IMR-90 (cell line): ENCODE measurements at regions not wholly inside any gene's neighbourhood (a gene's known extent, or its start where the extent isn't known, plus 50 kb on each side); places are given as distances from the start of the nearest gene placed in this dataset.

Experiments
- ATAC-seq: fragments of 200-7000 bp; cut with Tn5 transposase; 2 replicates; pipeline ENCODE4 v1.9.1; 2020; ENCODE audit warnings: low read depth, mild to moderate bottlenecking, moderate library complexity
- BruUV-seq: library from RNA; stranded (reverse); fragments of 400-500 nt; replicated peaks from 2 replicates; lab custom pipeline; 2021; lab: Mats Ljungman, UMichigan
- CTCF ChIA-PET: fragments of 300-600 bp; formaldehyde crosslinking; extraction: SDS; loops from one replicate; lab custom pipeline; 2021; ENCODE audit warnings: antibody characterized with exemption; lab: Yijun Ruan, JAX
- POLR2A ChIA-PET: fragments of 300-600 bp; sonication (Branson Sonifier 250); formaldehyde crosslinking; loops from one replicate; lab custom pipeline; 2022; ENCODE audit warnings: antibody characterized with exemption; ENCODE audit not compliant: unreplicated experiment; lab: Charles Lee
- DNase-seq: peaks from one replicate; pipeline ENCODE4 v3.0.0; 2013
- H2AFZ ChIP-seq: replicated peaks from 2 replicates; pipeline ENCODE3; 2013; ENCODE audit warnings: low read length, mild to moderate bottlenecking; ENCODE audit not compliant: poor library complexity
- H2AK5ac ChIP-seq: 2 replicates; pipeline ENCODE4 v1.6.1; 2013; ENCODE audit warnings: low read depth, low read length, inconsistent platforms
- H2AK9ac ChIP-seq: replicated peaks from 2 replicates; pipeline ENCODE3; 2013; ENCODE audit warnings: mild to moderate bottlenecking, low read depth, low read length, moderate library complexity; ENCODE audit not compliant: poor library complexity
- H2BK120ac ChIP-seq: 2 replicates; pipeline ENCODE4 v1.6.1; 2013; ENCODE audit warnings: low read depth, low read length, inconsistent platforms
- H2BK15ac ChIP-seq: 3 replicates; pipeline ENCODE4 v1.6.1; 2013; ENCODE audit warnings: low read depth, low read length, inconsistent platforms
- H2BK20ac ChIP-seq: 2 replicates; pipeline ENCODE4 v1.6.1; 2013; ENCODE audit warnings: low read depth, mild to moderate bottlenecking, inconsistent platforms, low read length, moderate library complexity
- H2BK5ac ChIP-seq: 2 replicates; pipeline ENCODE4 v1.6.1; 2013; ENCODE audit warnings: mild to moderate bottlenecking, low read depth, low read length, inconsistent platforms; ENCODE audit not compliant: poor library complexity, severe bottlenecking
- H3K14ac ChIP-seq: replicated peaks from 2 replicates; pipeline ENCODE4 v1.6.1; 2013; ENCODE audit warnings: low read depth, low read length, inconsistent platforms
- H3K18ac ChIP-seq: 2 replicates; pipeline ENCODE4 v1.6.1; 2013; ENCODE audit warnings: low read depth, low read length, control low read depth
- H3K23ac ChIP-seq: 2 replicates; pipeline ENCODE4 v1.6.1; 2013; ENCODE audit warnings: low read depth, low read length, inconsistent platforms
- H3K27ac ChIP-seq: 2 replicates; pipeline ENCODE4 v1.5.1; 2013; ENCODE audit warnings: mild to moderate bottlenecking, control low read depth, low read length; ENCODE audit not compliant: insufficient read depth
- H3K27me3 ChIP-seq: 2 replicates; pipeline ENCODE4 v1.6.1; 2013; ENCODE audit warnings: low read length; ENCODE audit not compliant: control insufficient read depth, insufficient read depth
- H3K36me3 ChIP-seq: 2 replicates; pipeline ENCODE4 v1.6.1; 2013; ENCODE audit warnings: low read length, mixed read lengths; ENCODE audit not compliant: control insufficient read depth, insufficient read depth
- H3K4ac ChIP-seq: 2 replicates; pipeline ENCODE4 v1.6.1; 2013; ENCODE audit warnings: low read depth, low read length, inconsistent platforms
- H3K4me1 ChIP-seq: 2 replicates; pipeline ENCODE4 v1.6.1; 2013; ENCODE audit warnings: low read length, mixed read lengths; ENCODE audit not compliant: control insufficient read depth, insufficient read depth
- H3K4me2 ChIP-seq: 2 replicates; pipeline ENCODE4 v1.6.1; 2013; ENCODE audit warnings: low read depth, mild to moderate bottlenecking, control low read depth, low read length, moderate library complexity
- H3K4me3 ChIP-seq: 2 replicates; pipeline ENCODE4 v1.5.1; 2013; ENCODE audit warnings: low read depth, mild to moderate bottlenecking, control low read depth, low read length, moderate library complexity; ENCODE audit not compliant: insufficient read depth
- H3K56ac ChIP-seq: 2 replicates; pipeline ENCODE4 v1.6.1; 2013; ENCODE audit warnings: low read length, inconsistent platforms; ENCODE audit not compliant: insufficient read depth; ENCODE audit errors: extremely low read depth
- H3K79me1 ChIP-seq, 2 experiments: 2 replicates each; pipeline ENCODE4 v1.6.1; 2013; ENCODE audit warnings: low read length in 2 of 2, inconsistent platforms in 1 of 2, low read depth in 1 of 2
- H3K9ac ChIP-seq: 2 replicates; pipeline ENCODE4 v1.6.1; 2013; ENCODE audit warnings: low read depth, low read length, control low read depth
- H3K9me1 ChIP-seq: 2 replicates; pipeline ENCODE4 v1.6.1; 2013; ENCODE audit warnings: low read length, inconsistent platforms; ENCODE audit not compliant: insufficient read depth
- H3K9me3 ChIP-seq: 2 replicates; pipeline ENCODE4 v1.6.1; 2013; ENCODE audit warnings: low read length; ENCODE audit not compliant: control insufficient read depth, insufficient read depth
- H4K20me1 ChIP-seq: 2 replicates; pipeline ENCODE4 v1.6.1; 2013; ENCODE audit warnings: low read length, inconsistent platforms; ENCODE audit not compliant: insufficient read depth
- H4K5ac ChIP-seq: 2 replicates; pipeline ENCODE4 v1.6.1; 2013; ENCODE audit warnings: mild to moderate bottlenecking, low read depth, low read length, control low read depth
- H4K8ac ChIP-seq, 2 experiments: 2 replicates each; pipeline ENCODE4 v1.6.1; 2013; ENCODE audit warnings: low read depth in 2 of 2, low read length in 2 of 2, control low read depth in 1 of 2, inconsistent platforms in 1 of 2
- H4K91ac ChIP-seq: 2 replicates; pipeline ENCODE4 v1.6.1; 2013; ENCODE audit warnings: low read depth, low read length, inconsistent platforms; ENCODE audit not compliant: insufficient read depth
- BHLHE40 ChIP-seq: fragments of 150-350 bp; IDR thresholded peaks from 2 replicates; pipeline ENCODE4 v1.6.1; 2016; ENCODE audit warnings: mild to moderate bottlenecking, low read depth, low read length
- CEBPB ChIP-seq: IDR thresholded peaks from 2 replicates; pipeline ENCODE4 v1.6.1; 2012; ENCODE audit warnings: low read depth, low read length, improper control_type of control experiment
- CHD1 ChIP-seq: IDR thresholded peaks from 2 replicates; pipeline ENCODE4 v1.6.1; 2012; ENCODE audit warnings: low read depth, low read length, improper control_type of control experiment
- CTCF ChIP-seq: conservative IDR thresholded peaks from 2 replicates; pipeline ENCODE4 v1.5.1; 2012; ENCODE audit warnings: mild to moderate bottlenecking, low read depth, low read length, improper control_type of control experiment
- ELK1 ChIP-seq: fragments of 150-350 bp; IDR thresholded peaks from 2 replicates; pipeline ENCODE4 v1.6.1; 2016; ENCODE audit warnings: low read depth, mild to moderate bottlenecking, low read length, moderate library complexity, borderline replicate concordance
- FOS ChIP-seq: fragments of 150-350 bp; IDR thresholded peaks from 2 replicates; pipeline ENCODE4 v1.6.1; 2016; ENCODE audit warnings: low read depth, low read length
- MAFK ChIP-seq: IDR thresholded peaks from 2 replicates; pipeline ENCODE4 v1.6.1; 2012; ENCODE audit warnings: low read depth, low read length, improper control_type of control experiment
- MXI1 ChIP-seq: IDR thresholded peaks from 2 replicates; pipeline ENCODE4 v1.6.1; 2012; ENCODE audit warnings: low read depth, mild to moderate bottlenecking, low read length, moderate library complexity, borderline replicate concordance
- NFE2L2 ChIP-seq: fragments of 150-350 bp; IDR thresholded peaks from 2 replicates; pipeline ENCODE4 v1.6.1; 2016; ENCODE audit warnings: low read depth, mild to moderate bottlenecking, low read length
- POLR2A ChIP-seq: IDR thresholded peaks from 2 replicates; pipeline ENCODE4 v1.6.1; 2012; ENCODE audit warnings: mild to moderate bottlenecking, low read depth, low read length
- RAD21 ChIP-seq: IDR thresholded peaks from 2 replicates; pipeline ENCODE4 v1.6.1; 2012; ENCODE audit warnings: low read length, improper control_type of control experiment
- RCOR1 ChIP-seq: IDR thresholded peaks from 2 replicates; pipeline ENCODE4 v1.6.1; 2012; ENCODE audit warnings: mild to moderate bottlenecking, low read length, improper control_type of control experiment; ENCODE audit not compliant: insufficient replicate concordance
- RFX5 ChIP-seq: IDR thresholded peaks from 2 replicates; pipeline ENCODE4 v1.8.0; 2012; ENCODE audit warnings: low read depth, mild to moderate bottlenecking, low read length, moderate library complexity
- SMC3 ChIP-seq: fragments of 150-350 bp; IDR thresholded peaks from 2 replicates; pipeline ENCODE4 v1.6.1; 2016; ENCODE audit warnings: low read depth, mild to moderate bottlenecking, antibody characterized with exemption, low read length, moderate library complexity
- USF2 ChIP-seq: fragments of 150-350 bp; IDR thresholded peaks from 2 replicates; pipeline ENCODE4 v1.6.1; 2017; ENCODE audit warnings: mild to moderate bottlenecking, antibody characterized with exemption, low read length, low read depth
- WGBS, 2 experiments: methylation state at CpG; one replicate each; pipeline versions ENCODE4 v1.1.5 to v1.1.7; 2013; ENCODE audit warnings: missing lambda C conversion rate in 2 of 2; ENCODE audit not compliant: insufficient read length in 1 of 2; ENCODE audit errors: extremely low coverage in 2 of 2; 5-methylcytosine and 5-hydroxymethylcytosine counted together
- dilution Hi-C: fragments of 300-500 bp; cut with HindIII; formaldehyde crosslinking; loops from one replicate; pipeline ENCODE4 v1.14.3; 2018; ENCODE audit warnings: low sequenced_read_pairs; ENCODE audit not compliant: unreplicated experiment
- in situ Hi-C: fragments of 300-500 bp; cut with MboI; formaldehyde crosslinking; loops from 3 replicates; pipeline ENCODE4 v1.14.3; 2019; ENCODE audit warnings: low sequenced_read_pairs, inconsistent platforms, mixed read lengths
- intact Hi-C: fragments of 100-400 bp; cut with micrococcal nuclease; formaldehyde crosslinking; loops from 2 replicates; pipeline ENCODE4 v1.10.0; 2022

- Histone ChIP-seq H2AFZ (no peak overlapping the region), H4K20me1 (no peaks in the 10 kb centered on the region), H2AK9ac (no peak overlapping the region), H3K9ac (no peak overlapping the region), H3K27me3 (no peaks in the 10 kb centered on the region), H3K23ac (no peak overlapping the region), H3K56ac (no peak overlapping the region), H2BK20ac (no peak overlapping the region), H4K5ac (no peak overlapping the region), H3K9me3 (peaks cover 5% of the 10 kb centered on the region; the same call in 1 of the 2 replicates), H3K4me2 (no peak overlapping the region), H3K4me1 (no peaks in the 10 kb centered on the region), H2BK15ac (no peak overlapping the region), H3K36me3 (no peaks in the 10 kb centered on the region), H2BK120ac (no peak overlapping the region), H2AK5ac (no peak overlapping the region), H3K9me1 (no peaks in the 10 kb centered on the region), H3K27ac (no peak overlapping the region), H4K8ac (no peak overlapping the region), H3K18ac (no peak overlapping the region), H3K4me3 (no peak overlapping the region), H3K4ac (no peak overlapping the region), H2BK5ac (no peak overlapping the region), H3K14ac (no peak overlapping the region), H3K79me1 (no peaks in the 10 kb centered on the region), H4K91ac (no peak overlapping the region)
- WGBS, 2 experiments: no CpG with 5 or more reads among the region's 5 CpGs
- no peak for TF ChIP-seq CTCF
- TF ChIP-seq SMC3: no peak
- no peak for TF ChIP-seq NFE2L2
- TF ChIP-seq MAFK: no peak
- TF ChIP-seq BHLHE40: no peak
- TF ChIP-seq ELK1: no peak
- no peak for TF ChIP-seq FOS
- TF ChIP-seq RCOR1: no peak
- TF ChIP-seq MXI1: no peak
- no peak for TF ChIP-seq CEBPB
- no peak for TF ChIP-seq USF2
- TF ChIP-seq POLR2A: no peak
- TF ChIP-seq CHD1: no peak
- no peak for TF ChIP-seq RAD21
- TF ChIP-seq RFX5: no peak
- ChIA-PET CTCF (no interaction called here), POLR2A (no interaction called here)
- intact Hi-C loops (no loop called here), in situ Hi-C loops (no loop called here), dilution Hi-C loops (no loop called here)
- no TSS peak for BruUV-seq
- ATAC-seq (no peak), DNase-seq (no peak)
Observed at GRCh38 chr7:125551008-125551407, 621.4 kb upstream of the POT1 start.
